K562 (cell line): ENCODE measurements at regions not wholly inside any gene's neighbourhood (a gene's known extent, or its start where the extent isn't known, plus 50 kb on each side); places are given as distances from the start of the nearest gene placed in this dataset.
"Not testable (repeated sequence)": the region's sequence is repeated elsewhere in the genome, so short reads cannot be mapped to it uniquely, and the experiment has no call there.

Experiments used
- ATAC-seq: fragments of 200-7000 bp; cut with Tn5 transposase; 3 replicates; pipeline ENCODE4 v1.9.1; 2020; ENCODE audit warnings: moderate library complexity
- BruUV-seq: library from RNA; stranded (reverse); fragments of 400-500 nt; replicated peaks from 2 replicates; lab custom pipeline; 2021; lab: Mats Ljungman, UMichigan
- CTCF ChIA-PET: fragments of 300-600 bp; formaldehyde crosslinking; extraction: SDS; loops from one replicate; lab custom pipeline; 2021; ENCODE audit warnings: low intra/inter-chr PET ratio; lab: Yijun Ruan, JAX
- POLR2A ChIA-PET: fragments of 300-600, 350-650 bp; sonication (Branson Sonifier 250); formaldehyde crosslinking; extraction: SDS; loops from one replicate; lab custom pipeline; 2021; ENCODE audit warnings: antibody characterized with exemption, inconsistent platforms; lab: Yijun Ruan, JAX
- DNase-seq, 4 experiments: peaks; one replicate each; pipeline versions ENCODE4 v3.0.0 to v3.0.0-alpha.2; 2011 to 2018; ENCODE audit warnings: low spot score in 3 of 4, mixed read lengths in 3 of 4; ENCODE audit errors: extremely low read depth in 1 of 4
- FAIRE-seq: peaks from 2 replicates; lab custom pipeline; 2011; peaks lifted over from hg19 to GRCh38; lab: Jason Lieb, UNC
- H2AFZ ChIP-seq: 2 replicates; pipeline ENCODE4 v1.6.0; 2011; ENCODE audit warnings: low read depth, low read length, control low read depth, inconsistent platforms
- H3K27ac ChIP-seq: fragments of 200-600 bp; 3 replicates; pipeline ENCODE4 v1.8.0; 2011; ENCODE audit warnings: low read depth, mild to moderate bottlenecking, control low read depth, inconsistent platforms, low read length, moderate library complexity, mixed read lengths; ENCODE audit errors: extremely low read depth
- H3K27me3 ChIP-seq, 2 experiments: fragments of 300-600 bp in 1 of 2; 2 replicates in 1 of 2; 3 replicates in 1 of 2; pipeline versions ENCODE4 v1.6.0 to v1.8.0; 2011; ENCODE audit warnings: inconsistent platforms in 2 of 2, low read length in 2 of 2, mild to moderate bottlenecking in 1 of 2, mixed read lengths in 1 of 2, moderate library complexity in 1 of 2; ENCODE audit not compliant: control insufficient read depth in 2 of 2, insufficient read depth in 2 of 2
- H3K36me3 ChIP-seq: fragments of 300-600 bp; 3 replicates; pipeline ENCODE4 v1.8.0; 2011; ENCODE audit warnings: mild to moderate bottlenecking, low read length, inconsistent platforms; ENCODE audit not compliant: control insufficient read depth, insufficient read depth
- H3K4me1 ChIP-seq, 2 experiments: fragments of 200-600 bp in 1 of 2; replicated peaks in 1 of 2; 2 replicates in 1 of 2; 3 replicates in 1 of 2; pipeline versions ENCODE4 v1.5.1 to v1.8.0; 2011; ENCODE audit warnings: inconsistent platforms in 2 of 2, low read length in 2 of 2, mild to moderate bottlenecking in 1 of 2, mixed read lengths in 1 of 2, moderate library complexity in 1 of 2; ENCODE audit not compliant: control insufficient read depth in 2 of 2, insufficient read depth in 2 of 2
- H3K4me2 ChIP-seq: 2 replicates; pipeline ENCODE4 v1.6.1; 2011; ENCODE audit warnings: low read length, control low read depth, inconsistent platforms, mixed read lengths; ENCODE audit not compliant: insufficient read depth
- H3K4me3 ChIP-seq: fragments of 200-600 bp; sonication (generic), shearing (Covaris generic); 2 replicates; pipeline ENCODE4 v1.5.1; 2016; ENCODE audit warnings: control low read depth, inconsistent platforms
- H3K79me2 ChIP-seq: fragments of 200-600 bp; 3 replicates; pipeline ENCODE4 v1.8.0; 2011; ENCODE audit warnings: low read length, inconsistent platforms; ENCODE audit not compliant: control insufficient read depth, insufficient read depth
- H3K9ac ChIP-seq, 2 experiments: 2 replicates each; pipeline versions ENCODE4 v1.6.0 to v1.6.1; 2011; ENCODE audit warnings: low read depth in 2 of 2, low read length in 2 of 2, control low read depth in 1 of 2, inconsistent platforms in 1 of 2, mild to moderate bottlenecking in 1 of 2, mixed read lengths in 1 of 2; ENCODE audit not compliant: insufficient read depth in 1 of 2
- H3K9me1 ChIP-seq: one replicate; pipeline ENCODE4 v1.6.0; 2011; ENCODE audit warnings: inconsistent platforms, mild to moderate bottlenecking, low read length, moderate library complexity; ENCODE audit not compliant: control insufficient read depth, insufficient read depth
- H3K9me3 ChIP-seq: replicated peaks from 2 replicates; pipeline ENCODE4 v1.5.1; 2011; ENCODE audit warnings: low read depth, low read length, inconsistent platforms; ENCODE audit not compliant: control insufficient read depth, insufficient read depth
- H4K20me1 ChIP-seq: replicated peaks from 2 replicates; pipeline ENCODE4 v1.6.1; 2011; ENCODE audit warnings: low read length, inconsistent platforms, mixed read lengths; ENCODE audit not compliant: control insufficient read depth, insufficient read depth
- FIP1L1 ChIP-seq: fragments of 200-400 bp; formaldehyde crosslinking; IDR thresholded peaks from 2 replicates; pipeline ENCODE4 v1.6.1; 2018; ENCODE audit warnings: mild to moderate bottlenecking, low read depth, low read length; ENCODE audit not compliant: poor library complexity, severe bottlenecking
- NFYB ChIP-seq: IDR thresholded peaks from 2 replicates; pipeline ENCODE4 v1.6.1; 2011; ENCODE audit warnings: mild to moderate bottlenecking, moderate library complexity; ENCODE audit not compliant: insufficient read length; ENCODE audit errors: extremely low read depth
- RUNX1 ChIP-seq: sonication (generic); IDR thresholded peaks from 2 replicates; pipeline ENCODE4 v1.6.1; 2016; ENCODE audit warnings: antibody characterized with exemption, low read depth
- ZNF23 ChIP-seq: fragments of 250-450 bp; sonication (Bioruptor Pico); IDR thresholded peaks from 2 replicates; pipeline ENCODE4 v1.4.0; 2020; ENCODE audit warnings: mild to moderate bottlenecking
- WGBS: fragments of 100-300 bp; shearing (Covaris generic); methylation state at CpG from one replicate; pipeline ENCODE4 v1.1.6; 2016; ENCODE audit warnings: low coverage, mixed read lengths; ENCODE audit not compliant: insufficient coverage; ENCODE audit errors: missing lambda C conversion rate; 5-methylcytosine and 5-hydroxymethylcytosine counted together
- in situ Hi-C: fragments of 300-500 bp; cut with MboI; formaldehyde crosslinking; loops from 4 replicates; pipeline ENCODE4 v1.15.0; 2018; ENCODE audit warnings: inconsistent platforms, mixed read lengths
- intact Hi-C: fragments of 100-400 bp; cut with micrococcal nuclease; formaldehyde crosslinking; loops from 2 replicates; pipeline ENCODE4 v1.14.2; 2022
- TF ChIP-seq, protein P1 (sequence below): sonication (generic); formaldehyde crosslinking; IDR thresholded peaks from 2 replicates; pipeline ENCODE4 v1.8.1; 2023; ENCODE audit warnings: mild to moderate bottlenecking, missing genetic modification reagents, moderate library complexity

DNA sequence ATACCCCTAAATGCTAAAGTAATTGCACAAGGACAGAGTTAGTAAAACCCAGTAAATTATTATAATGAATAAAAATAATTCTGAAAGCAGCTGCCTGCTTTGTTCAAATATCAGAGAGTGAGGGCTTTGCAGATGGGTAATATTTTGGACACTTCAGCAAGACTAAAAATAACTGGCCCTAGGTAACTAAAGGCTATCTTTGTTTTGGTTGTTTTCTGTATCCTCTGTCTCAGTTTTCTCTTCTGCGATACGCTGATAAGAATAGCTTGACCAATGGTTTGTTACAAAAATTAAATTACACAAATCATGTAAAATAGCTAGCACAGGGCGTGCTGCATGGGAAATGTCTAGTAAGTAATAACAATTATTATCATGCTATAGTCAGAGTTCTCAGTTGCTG is 204.7 kb downstream of the FGFR2 start:
- Histone ChIP-seq H3K27ac (no peak overlapping the region), H3K4me2 (no peak overlapping the region), H3K4me3 (no peak overlapping the region), H3K9ac (no peak overlapping the region), H3K36me3 (no peaks in the 10 kb centered on the region), H3K79me2 (no peaks in the 10 kb centered on the region), H3K9me3 (no peaks in the 10 kb centered on the region), H3K4me1 (no peaks in the 10 kb centered on the region), H2AFZ (no peak overlapping the region), H3K9me1 (no peaks in the 10 kb centered on the region), H4K20me1 (no peaks in the 10 kb centered on the region), H3K27me3 (no peaks in the 10 kb centered on the region)
- TF ChIP-seq NFYB, result no peak
- TF ChIP-seq ZNF23 (CRISPR knock-in tag), result no peak
- TF ChIP-seq RUNX1, result no peak
- TF ChIP-seq FIP1L1, result no peak
- TF ChIP-seq, protein P1, sequence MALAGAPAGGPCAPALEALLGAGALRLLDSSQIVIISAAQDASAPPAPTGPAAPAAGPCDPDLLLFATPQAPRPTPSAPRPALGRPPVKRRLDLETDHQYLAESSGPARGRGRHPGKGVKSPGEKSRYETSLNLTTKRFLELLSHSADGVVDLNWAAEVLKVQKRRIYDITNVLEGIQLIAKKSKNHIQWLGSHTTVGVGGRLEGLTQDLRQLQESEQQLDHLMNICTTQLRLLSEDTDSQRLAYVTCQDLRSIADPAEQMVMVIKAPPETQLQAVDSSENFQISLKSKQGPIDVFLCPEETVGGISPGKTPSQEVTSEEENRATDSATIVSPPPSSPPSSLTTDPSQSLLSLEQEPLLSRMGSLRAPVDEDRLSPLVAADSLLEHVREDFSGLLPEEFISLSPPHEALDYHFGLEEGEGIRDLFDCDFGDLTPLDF (CRISPR knock-in tag), result no peak
- no peak for DNase-seq
- BruUV-seq, result no TSS peak
- intact Hi-C loops (no loop called here), in situ Hi-C loops (no loop called here)
- ChIA-PET POLR2A (no interaction called here), CTCF (no interaction called here)
- 0% methylated on average over 3 of the region's 3 CpGs for WGBS
- no peak for ATAC-seq
- FAIRE-seq, result no peak

- POLR2A ChIA-PET, H3K4me1 ChIP-seq: not testable (repeated sequence)
Measured at GRCh38 chr10:121400507-121400906, 197.7 kb downstream of the FGFR2 start.

More at GRCh38 chr10:121400507-121400906, 197.7 kb downstream of the FGFR2 start:
- H3K4me2 ChIP-seq, H3K9ac ChIP-seq, CTCF ChIA-PET, H3K9me3 ChIP-seq, H3K27me3 ChIP-seq, H4K20me1 ChIP-seq, intact Hi-C loops, DNase-seq, H3K27ac ChIP-seq, FAIRE-seq, H2AFZ ChIP-seq, BruUV-seq, H3K9me1 ChIP-seq, H3K36me3 ChIP-seq, ATAC-seq, H3K4me3 ChIP-seq, in situ Hi-C loops, H3K79me2 ChIP-seq: not testable (repeated sequence)
- WGBS, result 5% methylated on average over 3 of the region's 4 CpGs
